Nephron (organoid): ENCODE measurements at regions not wholly inside any gene's neighbourhood (a gene's known extent, or its start where the extent isn't known, plus 50 kb on each side); places are given as distances from the start of the nearest gene placed in this dataset.
"Not testable (repeated sequence)": the region's sequence is repeated elsewhere in the genome, so short reads cannot be mapped to it uniquely, and the experiment has no call there.

Experiments
- H3K27ac Mint-ChIP-seq, 3 experiments: 2 replicates each; pipeline ENCODE4 v1.8.0; 2020; ENCODE audit warnings: mixed read lengths in 3 of 3, mild to moderate bottlenecking in 2 of 3, moderate library complexity in 1 of 3
- H3K27me3 Mint-ChIP-seq: 2 replicates; pipeline ENCODE4 v1.8.0; 2021; ENCODE audit warnings: low read depth, mild to moderate bottlenecking, moderate library complexity, mixed read lengths
- H3K36me3 Mint-ChIP-seq: 2 replicates; pipeline ENCODE4 v1.8.0; 2020; ENCODE audit warnings: low read depth, mixed read lengths
- H3K4me1 Mint-ChIP-seq: 2 replicates; pipeline ENCODE4 v1.8.0; 2020; ENCODE audit warnings: mixed read lengths
- H3K4me3 Mint-ChIP-seq, 3 experiments: 2 replicates each; pipeline ENCODE4 v1.8.0; 2020; ENCODE audit warnings: mild to moderate bottlenecking in 3 of 3, mixed read lengths in 3 of 3, moderate library complexity in 2 of 3
- H3K9me3 Mint-ChIP-seq: 2 replicates; pipeline ENCODE4 v1.8.0; 2020; ENCODE audit warnings: mixed read lengths
- TF ChIP-seq, protein P1 (sequence below), 3 experiments: fragments of 200-600 bp; sonication (generic); IDR thresholded peaks; one replicate each; pipeline ENCODE4 v1.5.0; 2021; ENCODE audit warnings: antibody characterized with exemption in 3 of 3; ENCODE audit not compliant: unreplicated experiment in 3 of 3

GRCh38 chr11:42925916-42926315, 385.9 kb upstream of the API5 start:
- TF ChIP-seq, protein P1, sequence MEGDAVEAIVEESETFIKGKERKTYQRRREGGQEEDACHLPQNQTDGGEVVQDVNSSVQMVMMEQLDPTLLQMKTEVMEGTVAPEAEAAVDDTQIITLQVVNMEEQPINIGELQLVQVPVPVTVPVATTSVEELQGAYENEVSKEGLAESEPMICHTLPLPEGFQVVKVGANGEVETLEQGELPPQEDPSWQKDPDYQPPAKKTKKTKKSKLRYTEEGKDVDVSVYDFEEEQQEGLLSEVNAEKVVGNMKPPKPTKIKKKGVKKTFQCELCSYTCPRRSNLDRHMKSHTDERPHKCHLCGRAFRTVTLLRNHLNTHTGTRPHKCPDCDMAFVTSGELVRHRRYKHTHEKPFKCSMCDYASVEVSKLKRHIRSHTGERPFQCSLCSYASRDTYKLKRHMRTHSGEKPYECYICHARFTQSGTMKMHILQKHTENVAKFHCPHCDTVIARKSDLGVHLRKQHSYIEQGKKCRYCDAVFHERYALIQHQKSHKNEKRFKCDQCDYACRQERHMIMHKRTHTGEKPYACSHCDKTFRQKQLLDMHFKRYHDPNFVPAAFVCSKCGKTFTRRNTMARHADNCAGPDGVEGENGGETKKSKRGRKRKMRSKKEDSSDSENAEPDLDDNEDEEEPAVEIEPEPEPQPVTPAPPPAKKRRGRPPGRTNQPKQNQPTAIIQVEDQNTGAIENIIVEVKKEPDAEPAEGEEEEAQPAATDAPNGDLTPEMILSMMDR (IDR thresholded peaks at IDR 0.05; ENCODE audit: unreplicated experiment in 3 of 3): no peak
- H3K9me3 Mint-ChIP-seq: peaks cover 2% of the 10 kb centered on the region
- H3K27me3 Mint-ChIP-seq: peaks cover under 1% of the 10 kb centered on the region
- H3K4me1 Mint-ChIP-seq: no peaks in the 10 kb centered on the region
- no peak overlapping the region for H3K4me3 Mint-ChIP-seq
- H3K36me3 Mint-ChIP-seq: no peaks in the 10 kb centered on the region
- no peak overlapping the region for H3K27ac Mint-ChIP-seq

GRCh38 chr11:42947405-42947804, 364.4 kb upstream of the API5 start:
- peaks cover 3% of the 10 kb centered on the region for H3K27me3 Mint-ChIP-seq
- H3K27ac Mint-ChIP-seq: no peak overlapping the region
- peaks cover 9% of the 10 kb centered on the region for H3K9me3 Mint-ChIP-seq
- no peaks in the 10 kb centered on the region for H3K36me3 Mint-ChIP-seq
- TF ChIP-seq, protein P1 (IDR thresholded peaks at IDR 0.05; ENCODE audit: unreplicated experiment in 3 of 3): no peak
- no peak overlapping the region for H3K4me3 Mint-ChIP-seq
- no peaks in the 10 kb centered on the region for H3K4me1 Mint-ChIP-seq

DNA sequence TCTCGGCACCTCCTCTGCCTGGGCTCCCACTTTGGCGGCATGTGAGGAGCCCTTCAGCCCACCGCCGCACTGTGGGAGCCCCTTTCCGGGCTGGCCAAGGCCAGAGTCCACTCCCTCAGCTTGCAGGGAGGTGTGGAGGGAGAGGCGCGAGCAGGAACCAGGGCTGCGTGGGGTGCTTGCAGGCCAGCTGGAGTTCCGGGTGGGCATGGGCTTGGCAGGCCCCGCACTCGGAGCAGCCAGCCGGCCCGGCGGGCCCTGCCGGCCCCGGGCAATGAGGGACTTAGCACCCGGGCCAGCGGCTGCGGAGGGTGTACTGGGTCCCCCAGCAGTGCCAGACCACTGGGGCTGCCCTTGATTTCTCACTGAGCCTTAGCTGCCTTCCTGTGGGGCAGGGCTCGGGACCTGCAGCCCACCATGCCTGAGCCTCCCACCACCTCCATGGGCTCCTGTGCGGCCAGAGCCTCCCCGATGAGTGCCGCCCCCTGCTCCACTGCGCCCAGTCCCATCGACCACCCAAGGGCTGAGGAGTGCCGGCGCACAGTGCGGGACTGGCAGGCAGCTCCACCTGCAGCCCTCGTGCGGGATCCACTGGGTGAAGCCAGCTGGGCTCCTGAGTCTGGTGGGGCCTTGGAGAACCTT, 361.9 kb upstream of the API5 start:
- H3K36me3 Mint-ChIP-seq, H3K27ac Mint-ChIP-seq, H3K9me3 Mint-ChIP-seq, H3K4me1 Mint-ChIP-seq, H3K4me3 Mint-ChIP-seq, H3K27me3 Mint-ChIP-seq: not testable (repeated sequence)

- H3K27me3 Mint-ChIP-seq: peaks cover 3% of the 10 kb centered on the region
- TF ChIP-seq, protein P1 (IDR thresholded peaks at IDR 0.05; ENCODE audit: unreplicated experiment in 3 of 3): no peak
- peaks cover 9% of the 10 kb centered on the region for H3K9me3 Mint-ChIP-seq
- no peaks in the 10 kb centered on the region for H3K4me1 Mint-ChIP-seq
- H3K27ac Mint-ChIP-seq: no peak overlapping the region
- no peaks in the 10 kb centered on the region for H3K36me3 Mint-ChIP-seq
- H3K4me3 Mint-ChIP-seq: no peak overlapping the region
Observed at GRCh38 chr11:42951266-42951665, 360.5 kb upstream of the API5 start.

DNA sequence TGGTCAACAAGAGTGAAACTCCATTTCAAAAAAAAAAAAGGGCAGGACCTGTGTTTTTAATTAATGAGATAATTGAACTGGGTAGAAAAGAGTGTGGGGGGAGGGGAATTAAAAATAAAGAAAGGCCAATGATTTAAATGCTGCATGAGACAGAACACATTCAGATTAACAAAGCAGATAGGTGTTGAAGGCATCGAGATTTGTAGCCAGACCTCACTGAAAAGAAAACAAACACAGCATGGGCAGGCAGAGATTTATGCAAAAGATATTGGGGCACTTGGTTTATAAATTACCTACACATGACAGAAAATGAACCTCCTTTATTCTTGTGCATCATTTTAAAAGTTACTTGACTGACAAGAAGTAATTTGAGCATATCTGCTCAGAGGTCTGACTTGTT, 354.0 kb upstream of the API5 start:
- Mint-ChIP-seq H3K9me3 (no peaks in the 10 kb centered on the region), H3K4me1 (no peaks in the 10 kb centered on the region), H3K36me3 (no peaks in the 10 kb centered on the region), H3K4me3 (no peak overlapping the region), H3K27me3 (peaks cover 3% of the 10 kb centered on the region), H3K27ac (no peak overlapping the region)
- TF ChIP-seq, protein P1 (IDR thresholded peaks at IDR 0.05; ENCODE audit: unreplicated experiment in 3 of 3): no peak

- H3K4me3 Mint-ChIP-seq: no peak overlapping the region
- H3K27ac Mint-ChIP-seq: no peak overlapping the region
- TF ChIP-seq, protein P1 (IDR thresholded peaks at IDR 0.05; ENCODE audit: unreplicated experiment in 3 of 3): no peak
- H3K4me1 Mint-ChIP-seq: no peaks in the 10 kb centered on the region
- H3K9me3 Mint-ChIP-seq: no peaks in the 10 kb centered on the region
- peaks cover 3% of the 10 kb centered on the region for H3K27me3 Mint-ChIP-seq
- no peaks in the 10 kb centered on the region for H3K36me3 Mint-ChIP-seq
Observed at GRCh38 chr11:42958635-42959034, 353.2 kb upstream of the API5 start.
